SK-N-SH (cell line): ENCODE measurements at regions not wholly inside any gene's neighbourhood (a gene's known extent, or its start where the extent isn't known, plus 50 kb on each side); places are given as distances from the start of the nearest gene placed in this dataset.

Experiments
- CTCF ChIA-PET: fragments of 300-600, 350-600 bp; formaldehyde crosslinking; extraction: SDS; loops from one replicate; lab custom pipeline; 2021; lab: Yijun Ruan, JAX
- POLR2A ChIA-PET: fragments of 350-600 bp; sonication (Branson Sonifier 250); formaldehyde crosslinking; extraction: SDS; loops from one replicate; lab custom pipeline; 2020; ENCODE audit warnings: antibody characterized with exemption, inconsistent platforms; lab: Yijun Ruan, JAX
- DNase-seq: peaks from one replicate; pipeline ENCODE4 v3.0.0; 2012
- H2AFZ ChIP-seq: fragments of 200-600 bp; sonication (generic); 2 replicates; pipeline ENCODE4 v1.8.1; 2016; ENCODE audit warnings: antibody characterized with exemption, mild to moderate bottlenecking, low read depth
- H3F3A ChIP-seq: fragments of 200-600 bp; sonication (generic); replicated peaks from 2 replicates; pipeline ENCODE3; 2016; ENCODE audit warnings: antibody characterized with exemption, mild to moderate bottlenecking; ENCODE audit not compliant: insufficient read depth
- H3K27ac ChIP-seq, 2 experiments: fragments of 200-500 bp in 1 of 2; fragments of 200-600 bp in 1 of 2; sonication (Bioruptor generic) in 1 of 2; sonication (generic), shearing (Covaris generic) in 1 of 2; 2 replicates each; pipeline versions ENCODE4 v1.5.1 to v1.6.1; 2014 to 2016; ENCODE audit warnings: low read depth in 2 of 2, inconsistent platforms in 1 of 2, low read length in 1 of 2, mild to moderate bottlenecking in 1 of 2, mixed read lengths in 1 of 2
- H3K27me3 ChIP-seq: fragments of 200-600 bp; sonication (generic), shearing (Covaris generic); 2 replicates; pipeline ENCODE4 v1.6.1; 2016; ENCODE audit warnings: mixed run types; ENCODE audit not compliant: insufficient read depth
- H3K36me3 ChIP-seq, 2 experiments: fragments of 200-500 bp in 1 of 2; fragments of 200-600 bp in 1 of 2; sonication (Bioruptor generic) in 1 of 2; sonication (generic) in 1 of 2; replicated peaks in 1 of 2; 2 replicates each; pipeline versions ENCODE3 to v1.5.1; 2014 to 2016; ENCODE audit warnings: low read length in 1 of 2, mild to moderate bottlenecking in 1 of 2; ENCODE audit not compliant: insufficient read depth in 2 of 2, control insufficient read depth in 1 of 2
- H3K4me1 ChIP-seq, 2 experiments: fragments of 200-500 bp in 1 of 2; fragments of 200-600 bp in 1 of 2; sonication (Bioruptor generic) in 1 of 2; sonication (generic), shearing (Covaris generic) in 1 of 2; 2 replicates each; pipeline versions ENCODE4 v1.5.1 to v1.6.1; 2014 to 2016; ENCODE audit warnings: low read depth in 1 of 2, low read length in 1 of 2, mixed run types in 1 of 2; ENCODE audit not compliant: insufficient read depth in 2 of 2, control insufficient read depth in 1 of 2
- H3K4me2 ChIP-seq: fragments of 200-600 bp; sonication (generic), shearing (Covaris generic); 2 replicates; pipeline ENCODE4 v1.6.1; 2017; ENCODE audit warnings: mixed run types
- H3K4me3 ChIP-seq, 2 experiments: fragments of 200-500 bp in 1 of 2; fragments of 200-600 bp in 1 of 2; sonication (Bioruptor generic) in 1 of 2; sonication (generic), shearing (Covaris generic) in 1 of 2; 2 replicates each; pipeline versions ENCODE4 v1.5.1 to v1.8.1; 2014 to 2016; ENCODE audit warnings: low read depth in 2 of 2, inconsistent platforms in 1 of 2, low read length in 1 of 2, mild to moderate bottlenecking in 1 of 2, mixed read lengths in 1 of 2, moderate library complexity in 1 of 2
- H3K79me2 ChIP-seq: fragments of 200-600 bp; sonication (generic); 2 replicates; pipeline ENCODE4 v1.8.1; 2017; ENCODE audit warnings: mild to moderate bottlenecking; ENCODE audit not compliant: insufficient read depth
- H3K9ac ChIP-seq: fragments of 200-600 bp; sonication (generic); 2 replicates; pipeline ENCODE4 v1.6.1; 2017; ENCODE audit warnings: mixed run types
- H3K9me2 ChIP-seq: fragments of 200-600 bp; sonication (generic); 2 replicates; pipeline ENCODE4 v1.6.1; 2017; ENCODE audit warnings: mixed run types
- H3K9me3 ChIP-seq: fragments of 200-600 bp; sonication (generic); 2 replicates; pipeline ENCODE4 v1.6.1; 2017; ENCODE audit warnings: mixed run types, mild to moderate bottlenecking, moderate library complexity
- H4K20me1 ChIP-seq: fragments of 200-600 bp; sonication (generic); 2 replicates; pipeline ENCODE4 v1.6.1; 2017; ENCODE audit warnings: mild to moderate bottlenecking, mixed run types; ENCODE audit not compliant: insufficient read depth
- CHD2 ChIP-seq: fragments of 150-350 bp; IDR thresholded peaks from 2 replicates; pipeline ENCODE4 v1.6.1; 2018; ENCODE audit warnings: low read length; ENCODE audit not compliant: partially characterized antibody
- ELF1 ChIP-seq: IDR thresholded peaks from 2 replicates; pipeline ENCODE4 v1.4.0; 2012
- EZH2phosphoT487 ChIP-seq: fragments of 200-600 bp; sonication (generic); IDR thresholded peaks from 2 replicates; pipeline ENCODE4 v1.6.1; 2017; ENCODE audit warnings: low read depth, mixed run types, mild to moderate bottlenecking, antibody characterized with exemption, moderate library complexity, borderline replicate concordance
- FOSL2 ChIP-seq: IDR thresholded peaks from 2 replicates; pipeline ENCODE4 v1.4.0; 2012; ENCODE audit warnings: low read depth, mild to moderate bottlenecking, moderate library complexity, borderline replicate concordance
- FOXJ3 ChIP-seq: sonication (generic); formaldehyde crosslinking; IDR thresholded peaks from 2 replicates; pipeline ENCODE4 v1.5.1; 2020; ENCODE audit warnings: mild to moderate bottlenecking, missing genetic modification reagents
- MAX ChIP-seq: IDR thresholded peaks from 2 replicates; pipeline ENCODE4 v1.4.0; 2012; ENCODE audit warnings: low read depth
- RFX5 ChIP-seq: IDR thresholded peaks from 2 replicates; pipeline ENCODE4 v1.6.1; 2012; ENCODE audit warnings: mild to moderate bottlenecking, improper control_type of control experiment, low read length
- TAF1 ChIP-seq: IDR thresholded peaks from 2 replicates; pipeline ENCODE4 v1.6.1; 2012; ENCODE audit warnings: low read depth, mild to moderate bottlenecking, low read length, moderate library complexity, borderline replicate concordance
- TCF12 ChIP-seq: IDR thresholded peaks from 2 replicates; pipeline ENCODE4 v1.4.0; 2012
- YY1 ChIP-seq: IDR thresholded peaks from 2 replicates; pipeline ENCODE4 v1.4.0; 2012; ENCODE audit warnings: low read depth, mild to moderate bottlenecking
- ZBTB33 ChIP-seq: IDR thresholded peaks from 2 replicates; pipeline ENCODE4 v1.4.0; 2012; ENCODE audit warnings: low read depth, borderline replicate concordance
- WGBS: methylation state at CpG from one replicate; pipeline ENCODE4 v1.1.6; 2017; ENCODE audit warnings: low lambda C conversion rate; 5-methylcytosine and 5-hydroxymethylcytosine counted together
- TF ChIP-seq, protein P1 (sequence below): IDR thresholded peaks from 2 replicates; pipeline ENCODE4; 2012

- no peak overlapping the region for H3K27ac ChIP-seq
- H3K79me2 ChIP-seq: no peaks in the 10 kb centered on the region
- no peaks in the 10 kb centered on the region for H3K4me1 ChIP-seq
- no peaks in the 10 kb centered on the region for H3F3A ChIP-seq
- ChIA-PET CTCF (no interaction called here), POLR2A (no interaction called here)
- TF ChIP-seq CHD2 (no peak), FOXJ3 (no peak)
- no peaks in the 10 kb centered on the region for H3K27me3 ChIP-seq
- no peaks in the 10 kb centered on the region for H3K9me2 ChIP-seq
- H3K36me3 ChIP-seq: no peaks in the 10 kb centered on the region
- no peaks in the 10 kb centered on the region for H4K20me1 ChIP-seq
- DNase-seq: no peak
- no peaks in the 10 kb centered on the region for H3K9me3 ChIP-seq
- H3K4me3 ChIP-seq: no peak overlapping the region
- H2AFZ ChIP-seq: no peak overlapping the region
- no peak overlapping the region for H3K4me2 ChIP-seq
- H3K9ac ChIP-seq: no peak overlapping the region
- WGBS: 8% methylated on average over 4 of the region's 4 CpGs
These were observed 68.0 kb upstream of the CTTNBP2 start for GRCh38 chr7:117941138-117941810.

- Histone ChIP-seq H3K27ac (no peak overlapping the region), H3K4me2 (no peak overlapping the region), H3K9me2 (no peaks in the 10 kb centered on the region), H3K9ac (no peak overlapping the region), H3K9me3 (no peaks in the 10 kb centered on the region), H3K4me3 (no peak overlapping the region), H3K27me3 (no peaks in the 10 kb centered on the region), H3K4me1 (no peaks in the 10 kb centered on the region), H4K20me1 (no peaks in the 10 kb centered on the region), H3K79me2 (no peaks in the 10 kb centered on the region), H2AFZ (no peak overlapping the region), H3F3A (no peaks in the 10 kb centered on the region), H3K36me3 (no peaks in the 10 kb centered on the region)
- POLR2A ChIA-PET: no interaction called here
- CTCF ChIA-PET: interaction anchor here (1.0 kb wide), 1 partner anchor 51 kb away, joined by 3 read pairs; no protein-coding TSS in a partner anchor
- TF ChIP-seq ELF1: no peak
- TF ChIP-seq YY1: no peak
- TF ChIP-seq EZH2phosphoT487: no peak
- no peak for TF ChIP-seq RFX5
- no peak for TF ChIP-seq MAX
- TF ChIP-seq FOSL2: no peak
- TF ChIP-seq, protein P1, sequence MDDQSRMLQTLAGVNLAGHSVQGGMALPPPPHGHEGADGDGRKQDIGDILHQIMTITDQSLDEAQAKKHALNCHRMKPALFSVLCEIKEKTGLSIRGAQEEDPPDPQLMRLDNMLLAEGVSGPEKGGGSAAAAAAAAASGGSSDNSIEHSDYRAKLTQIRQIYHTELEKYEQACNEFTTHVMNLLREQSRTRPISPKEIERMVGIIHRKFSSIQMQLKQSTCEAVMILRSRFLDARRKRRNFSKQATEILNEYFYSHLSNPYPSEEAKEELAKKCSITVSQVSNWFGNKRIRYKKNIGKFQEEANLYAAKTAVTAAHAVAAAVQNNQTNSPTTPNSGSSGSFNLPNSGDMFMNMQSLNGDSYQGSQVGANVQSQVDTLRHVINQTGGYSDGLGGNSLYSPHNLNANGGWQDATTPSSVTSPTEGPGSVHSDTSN: no peak
- no peak for TF ChIP-seq TCF12
- no peak for TF ChIP-seq ZBTB33
- no peak for TF ChIP-seq TAF1
- DNase-seq: no peak
- 7% methylated on average over 1 of the region's 1 CpG for whole genome bisulfite sequencing
These were observed 69.5 kb upstream of the CTTNBP2 start for GRCh38 chr7:117942780-117943179.
